H1 (cell line): ENCODE measurements at regions not wholly inside any gene's neighbourhood (a gene's known extent, or its start where the extent isn't known, plus 50 kb on each side); places are given as distances from the start of the nearest gene placed in this dataset.

Source experiments
- CTCF ChIA-PET: fragments of 300-600 bp; sonication (Branson Sonifier 250); formaldehyde crosslinking; loops from one replicate; lab custom pipeline; 2021; ENCODE audit not compliant: partially characterized antibody; lab: Charles Lee
- POLR2A ChIA-PET: fragments of 300-600 bp; sonication (Branson Sonifier 250); formaldehyde crosslinking; loops from one replicate; lab custom pipeline; 2021; ENCODE audit warnings: inconsistent platforms; ENCODE audit not compliant: partially characterized antibody; lab: Charles Lee
- DNase-seq, 2 experiments: peaks; one replicate each; pipeline versions ENCODE4 v3.0.0 to v3.0.0-alpha.2; 2010 to 2022; ENCODE audit warnings: low spot score in 2 of 2, low read depth in 1 of 2, mixed read lengths in 1 of 2
- FAIRE-seq: peaks from 2 replicates; lab custom pipeline; 2011; peaks lifted over from hg19 to GRCh38; lab: Jason Lieb, UNC
- H2AFZ ChIP-seq: 2 replicates; pipeline ENCODE4 v1.8.1; 2012; ENCODE audit warnings: low read length, inconsistent platforms
- H2AK5ac ChIP-seq: 2 replicates; pipeline ENCODE4 v1.6.1; 2013; ENCODE audit warnings: low read depth, low read length
- H2BK120ac ChIP-seq: replicated peaks from 2 replicates; pipeline ENCODE3; 2013; ENCODE audit warnings: low read depth, low read length, inconsistent platforms
- H2BK12ac ChIP-seq: 2 replicates; pipeline ENCODE4 v1.6.1; 2013; ENCODE audit warnings: low read depth, low read length
- H2BK15ac ChIP-seq: 2 replicates; pipeline ENCODE4 v1.6.1; 2013; ENCODE audit warnings: low read length
- H2BK20ac ChIP-seq: 2 replicates; pipeline ENCODE4 v1.6.1; 2013; ENCODE audit warnings: low read length
- H2BK5ac ChIP-seq: 2 replicates; pipeline ENCODE4 v1.6.1; 2013; ENCODE audit warnings: low read depth, low read length
- H3K14ac ChIP-seq: 2 replicates; pipeline ENCODE4 v1.6.1; 2013; ENCODE audit warnings: inconsistent platforms; ENCODE audit not compliant: insufficient read length
- H3K18ac ChIP-seq: 2 replicates; pipeline ENCODE4 v1.6.1; 2013; ENCODE audit warnings: low read length; ENCODE audit errors: extremely low read depth
- H3K23ac ChIP-seq: 2 replicates; pipeline ENCODE4 v1.6.1; 2013; ENCODE audit warnings: inconsistent platforms; ENCODE audit not compliant: insufficient read length
- H3K23me2 ChIP-seq: 2 replicates; pipeline ENCODE4 v1.6.1; 2013; ENCODE audit warnings: low read depth, low read length
- H3K27ac ChIP-seq: 2 replicates; pipeline ENCODE4 v1.6.1; 2011; ENCODE audit warnings: low read depth, low read length, inconsistent platforms
- H3K27me3 ChIP-seq, 4 experiments: replicated peaks in 1 of 4; 1 replicate in 1 of 4; 2 replicates in 3 of 4; pipeline versions ENCODE4 v1.6.1 to v1.8.1; 2011 to 2013; ENCODE audit warnings: low read length in 3 of 4, mild to moderate bottlenecking in 3 of 4, inconsistent platforms in 2 of 4, mixed read lengths in 2 of 4, moderate library complexity in 1 of 4; ENCODE audit not compliant: control insufficient read depth in 3 of 4, insufficient read depth in 3 of 4; ENCODE audit errors: extremely low read depth in 1 of 4
- H3K36me3 ChIP-seq, 4 experiments: 2 replicates each; pipeline versions ENCODE4 v1.6.1 to v1.8.1; 2011 to 2013; ENCODE audit warnings: mild to moderate bottlenecking in 4 of 4, low read length in 3 of 4, moderate library complexity in 2 of 4, control low read depth in 1 of 4, inconsistent platforms in 1 of 4; ENCODE audit not compliant: insufficient read depth in 4 of 4, control insufficient read depth in 2 of 4
- H3K4ac ChIP-seq: replicated peaks from 2 replicates; pipeline ENCODE3; 2013; ENCODE audit warnings: low read length, low read depth, mixed read lengths, inconsistent platforms; ENCODE audit not compliant: insufficient read length
- H3K4me1 ChIP-seq, 4 experiments: replicated peaks in 1 of 4; 1 replicate in 1 of 4; 2 replicates in 3 of 4; pipeline versions ENCODE4 v1.6.1 to v1.8.1; 2011 to 2013; ENCODE audit warnings: low read length in 3 of 4, inconsistent platforms in 2 of 4, mixed read lengths in 1 of 4; ENCODE audit not compliant: insufficient read depth in 4 of 4, control insufficient read depth in 3 of 4
- H3K4me2 ChIP-seq, 2 experiments: 2 replicates each; pipeline versions ENCODE4 v1.6.1 to v1.8.1; 2011 to 2013; ENCODE audit warnings: low read depth in 2 of 2, low read length in 2 of 2, control low read depth in 1 of 2, inconsistent platforms in 1 of 2, mild to moderate bottlenecking in 1 of 2; ENCODE audit not compliant: insufficient read depth in 1 of 2
- H3K4me3 ChIP-seq, 4 experiments: fragments of 200-600, 300-600 bp in 1 of 4; sonication (generic), shearing (Covaris generic), sonication (Bioruptor Twin) in 1 of 4; 2 replicates each; pipeline versions ENCODE4 v1.5.1 to v1.8.1; 2011 to 2016; ENCODE audit warnings: low read length in 4 of 4, low read depth in 3 of 4, control low read depth in 2 of 4, inconsistent platforms in 2 of 4, mild to moderate bottlenecking in 2 of 4, mixed read lengths in 1 of 4, moderate library complexity in 1 of 4; ENCODE audit not compliant: insufficient read depth in 2 of 4; ENCODE audit errors: extremely low read depth in 1 of 4
- H3K56ac ChIP-seq: replicated peaks from 2 replicates; pipeline ENCODE3; 2013; ENCODE audit warnings: low read depth, mild to moderate bottlenecking, mixed read lengths, low read length, inconsistent platforms; ENCODE audit not compliant: insufficient read length
- H3K79me1 ChIP-seq: 2 replicates; pipeline ENCODE4 v1.6.1; 2013; ENCODE audit warnings: low read depth, low read length, control low read depth
- H3K79me2 ChIP-seq, 2 experiments: 2 replicates each; pipeline versions ENCODE4 v1.6.1 to v1.8.1; 2012 to 2013; ENCODE audit warnings: low read length in 2 of 2, mild to moderate bottlenecking in 2 of 2, inconsistent platforms in 1 of 2; ENCODE audit not compliant: insufficient read depth in 2 of 2, control insufficient read depth in 1 of 2
- H3K9ac ChIP-seq, 4 experiments: replicated peaks in 1 of 4; 1 replicate in 1 of 4; 2 replicates in 3 of 4; pipeline versions ENCODE4 v1.6.1 to v1.8.1; 2011 to 2013; ENCODE audit warnings: low read depth in 3 of 4, low read length in 3 of 4, control low read depth in 2 of 4, mild to moderate bottlenecking in 2 of 4, moderate library complexity in 2 of 4, inconsistent platforms in 1 of 4; ENCODE audit errors: extremely low read depth in 1 of 4
- H3K9me3 ChIP-seq, 2 experiments: 2 replicates each; pipeline versions ENCODE4 v1.6.1 to v1.8.1; 2012 to 2013; ENCODE audit warnings: mild to moderate bottlenecking in 2 of 2, moderate library complexity in 2 of 2, control low read depth in 1 of 2, inconsistent platforms in 1 of 2, low read depth in 1 of 2, low read length in 1 of 2, mixed read lengths in 1 of 2; ENCODE audit not compliant: insufficient read depth in 2 of 2
- H4K20me1 ChIP-seq, 2 experiments: replicated peaks in 1 of 2; 2 replicates each; pipeline versions ENCODE3 to v1.8.1; 2011 to 2013; ENCODE audit warnings: inconsistent platforms in 2 of 2, low read length in 2 of 2, mild to moderate bottlenecking in 1 of 2; ENCODE audit not compliant: insufficient read depth in 2 of 2, control insufficient read depth in 1 of 2
- H4K5ac ChIP-seq: 2 replicates; pipeline ENCODE4 v1.6.1; 2013; ENCODE audit warnings: low read length, low read depth, mixed read lengths, inconsistent platforms; ENCODE audit not compliant: insufficient read length
- H4K8ac ChIP-seq: 2 replicates; pipeline ENCODE4 v1.8.0; 2013; ENCODE audit warnings: mild to moderate bottlenecking, moderate library complexity, low read length, inconsistent platforms; ENCODE audit not compliant: insufficient read depth; ENCODE audit errors: extremely low read depth
- H4K91ac ChIP-seq: replicated peaks from 2 replicates; pipeline ENCODE3; 2013; ENCODE audit warnings: low read length, mixed read lengths, inconsistent platforms; ENCODE audit not compliant: insufficient read length
- ASH2L ChIP-seq: fragments of 200-600, 300-600 bp; sonication (generic); IDR thresholded peaks from one replicate; pipeline ENCODE4 v1.7.1; 2017; ENCODE audit warnings: low read length
- BCL11A ChIP-seq, 2 experiments: IDR thresholded peaks; one replicate each; pipeline ENCODE4 v1.6.1; 2011; ENCODE audit warnings: low read depth in 2 of 2, low read length in 2 of 2, mild to moderate bottlenecking in 2 of 2
- EGR1 ChIP-seq: IDR thresholded peaks from 2 replicates; pipeline ENCODE4 v1.6.1; 2011; ENCODE audit warnings: low read depth, low read length, borderline replicate concordance
- EP300 ChIP-seq, 2 experiments: IDR thresholded peaks; 1 replicate in 1 of 2; 2 replicates in 1 of 2; pipeline ENCODE4 v1.6.1; 2011 to 2012; ENCODE audit warnings: low read depth in 2 of 2, low read length in 2 of 2, mild to moderate bottlenecking in 2 of 2, borderline replicate concordance in 1 of 2, inconsistent platforms in 1 of 2, moderate library complexity in 1 of 2
- RAD21 ChIP-seq, 2 experiments: IDR thresholded peaks in 1 of 2; conservative IDR thresholded peaks in 1 of 2; 2 replicates each; pipeline ENCODE4 v1.6.1; 2011; ENCODE audit warnings: low read depth in 2 of 2, low read length in 2 of 2, improper control_type of control experiment in 1 of 2, inconsistent platforms in 1 of 2, mild to moderate bottlenecking in 1 of 2, moderate library complexity in 1 of 2
- RXRA ChIP-seq: IDR thresholded peaks from 2 replicates; pipeline ENCODE4 v1.6.1; 2011; ENCODE audit warnings: low read depth, mild to moderate bottlenecking, low read length, moderate library complexity; ENCODE audit not compliant: insufficient read depth
- WGBS, 2 experiments: shearing (Covaris generic) in 1 of 2; methylation state at CpG; one replicate each; pipeline versions ENCODE4 v1.1.6 to v1.1.7; 2013 to 2015; ENCODE audit warnings: low lambda C conversion rate in 2 of 2, mixed read lengths in 2 of 2, inconsistent platforms in 1 of 2, low coverage in 1 of 2, missing lambda C conversion rate in 1 of 2; ENCODE audit not compliant: insufficient replicate concordance in 2 of 2, insufficient coverage in 1 of 2, insufficient read length in 1 of 2; ENCODE audit errors: extremely low coverage in 1 of 2, missing lambda C conversion rate in 1 of 2; 5-methylcytosine and 5-hydroxymethylcytosine counted together
- TF ChIP-seq, protein P1 (sequence below), 3 experiments: IDR thresholded peaks; 1 replicate in 2 of 3; 2 replicates in 1 of 3; pipeline versions ENCODE4 v1.5.1 to v1.6.1; 2011; ENCODE audit warnings: low read length in 3 of 3, mild to moderate bottlenecking in 3 of 3, inconsistent platforms in 2 of 3, low read depth in 1 of 3, moderate library complexity in 1 of 3; ENCODE audit not compliant: insufficient read depth in 1 of 3; ENCODE audit errors: control extremely low read depth in 1 of 3

DNA sequence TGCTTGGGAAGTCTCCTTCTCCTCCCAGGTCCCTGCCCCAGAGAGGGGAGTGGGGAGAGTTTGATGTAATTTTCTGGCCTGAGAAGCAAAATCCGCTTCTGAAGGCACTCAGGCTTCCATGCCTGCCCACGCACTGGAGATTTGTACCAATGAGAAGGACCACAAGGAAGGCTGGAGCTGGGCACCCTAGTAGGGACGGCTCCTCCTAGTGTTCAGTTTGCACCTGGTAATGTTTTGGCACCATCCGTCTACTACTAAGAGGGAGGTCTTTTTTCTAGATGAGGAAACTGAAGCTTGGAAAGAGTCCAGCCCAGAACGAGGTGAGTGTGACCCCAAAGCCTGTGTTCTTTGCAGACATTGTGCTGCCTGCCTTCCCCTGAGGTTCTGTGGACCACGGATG, 83.6 kb upstream of the NLRP1 start:
- Histone ChIP-seq H2BK120ac (no peak overlapping the region), H2AK5ac (no peak overlapping the region), H3K18ac (no peak overlapping the region), H3K4me3 (no peak overlapping the region), H2BK5ac (no peak overlapping the region), H3K23ac (no peak overlapping the region), H3K23me2 (no peaks in the 10 kb centered on the region), H2BK12ac (no peak overlapping the region)
- POLR2A ChIA-PET: no interaction called here
- no peak for FAIRE-seq
- TF ChIP-seq, protein P1, sequence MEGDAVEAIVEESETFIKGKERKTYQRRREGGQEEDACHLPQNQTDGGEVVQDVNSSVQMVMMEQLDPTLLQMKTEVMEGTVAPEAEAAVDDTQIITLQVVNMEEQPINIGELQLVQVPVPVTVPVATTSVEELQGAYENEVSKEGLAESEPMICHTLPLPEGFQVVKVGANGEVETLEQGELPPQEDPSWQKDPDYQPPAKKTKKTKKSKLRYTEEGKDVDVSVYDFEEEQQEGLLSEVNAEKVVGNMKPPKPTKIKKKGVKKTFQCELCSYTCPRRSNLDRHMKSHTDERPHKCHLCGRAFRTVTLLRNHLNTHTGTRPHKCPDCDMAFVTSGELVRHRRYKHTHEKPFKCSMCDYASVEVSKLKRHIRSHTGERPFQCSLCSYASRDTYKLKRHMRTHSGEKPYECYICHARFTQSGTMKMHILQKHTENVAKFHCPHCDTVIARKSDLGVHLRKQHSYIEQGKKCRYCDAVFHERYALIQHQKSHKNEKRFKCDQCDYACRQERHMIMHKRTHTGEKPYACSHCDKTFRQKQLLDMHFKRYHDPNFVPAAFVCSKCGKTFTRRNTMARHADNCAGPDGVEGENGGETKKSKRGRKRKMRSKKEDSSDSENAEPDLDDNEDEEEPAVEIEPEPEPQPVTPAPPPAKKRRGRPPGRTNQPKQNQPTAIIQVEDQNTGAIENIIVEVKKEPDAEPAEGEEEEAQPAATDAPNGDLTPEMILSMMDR (IDR thresholded peaks at IDR 0.05; ENCODE audit: control extremely low read depth in 1 of 3, insufficient read depth in 1 of 3, low read depth in 1 of 3, low read length in 3 of 3): peak; percentile 39 to 57 (median 45)
- TF ChIP-seq RAD21 (IDR thresholded peaks at IDR 0.05 in 1 of 2, conservative IDR thresholded peaks at IDR 0.05 in 1 of 2; ENCODE audit: low read depth in 2 of 2, low read length in 2 of 2): peak; percentile 16 to 42; a peak in 3 of 4 replicates
- no peak for TF ChIP-seq BCL11A (IDR thresholded peaks at IDR 0.05; ENCODE audit: low read depth in 2 of 2, low read length in 2 of 2)
- no peak for TF ChIP-seq RXRA
- TF ChIP-seq EGR1: no peak
- no peak for TF ChIP-seq EP300 (IDR thresholded peaks at IDR 0.05; ENCODE audit: borderline replicate concordance in 1 of 2, low read depth in 2 of 2, low read length in 2 of 2)
- TF ChIP-seq ASH2L: no peak
- TF ChIP-seq, all 59 proteins: peak for 2
- Histone ChIP-seq H3K56ac (no peak overlapping the region), H3K36me3 (no peaks in the 10 kb centered on the region), H3K79me2 (no peaks in the 10 kb centered on the region), H4K20me1 (no peaks in the 10 kb centered on the region), H3K27ac (no peak overlapping the region), H3K27me3 (no peaks in the 10 kb centered on the region), H2AFZ (no peak overlapping the region; the same call in 1 of the 2 replicates), H3K14ac (no peak overlapping the region), H3K9ac (no peak overlapping the region), H4K5ac (no peak overlapping the region), H4K8ac (no peak overlapping the region), H2BK15ac (no peak overlapping the region), H3K9me3 (no peaks in the 10 kb centered on the region), H3K79me1 (no peaks in the 10 kb centered on the region), H2BK20ac (no peak overlapping the region), H3K4me2 (no peak overlapping the region), H4K91ac (no peak overlapping the region), H3K4ac (no peak overlapping the region), H3K4me1 (0 out of 7 replicates have a peak, but pooled peaks cover 0 to under 1% (median 0%) of the 10 kb centered on the region in 4 experiments)
- DNase-seq: peak in 1 of 2 experiments; percentile 47
- CTCF ChIA-PET: interaction anchor here (1.1 to 1.9 kb wide), 11 partner anchors 8 to 126 kb away, joined by 3 to 12 read pairs (median 4); no protein-coding TSS in a partner anchor
- 78% methylated on average over 6 of the region's 6 CpGs; no CpG with 5 or more reads in 1 of the 2 experiments for WGBS, 2 experiments
